Stimulated activated naive B cell treated with anti-CD40 and anti-IgM and Interleukin-4, amounts not matched to agents 10 μg/mL and 1 μg/mL and 100 μg/mL, for 72 hours (primary cell): ENCODE measurements at regions not wholly inside any gene's neighbourhood (a gene's known extent, or its start where the extent isn't known, plus 50 kb on each side); places are given as distances from the start of the nearest gene placed in this dataset.

Source experiments
- ATAC-seq, 2 donors: fragments of 150-1000 bp; cut with Tn5 transposase; replicated peaks; 2 replicates each; pipeline ENCODE4 v1.10.0; 2021; ENCODE audit warnings: moderate library complexity in 1 of 2
- DNase-seq: peaks from one replicate; pipeline ENCODE4 v3.0.0; 2021
- H3K27ac Mint-ChIP-seq: one replicate; pipeline ENCODE4 v1.8.0; 2022; ENCODE audit warnings: mild to moderate bottlenecking, mixed read lengths
- H3K27me3 Mint-ChIP-seq, 2 donors: one replicate each; pipeline ENCODE4 v1.8.0; 2022; ENCODE audit warnings: mixed read lengths in 2 of 2
- H3K36me3 Mint-ChIP-seq, 2 donors: one replicate each; pipeline ENCODE4 v1.8.0; 2022; ENCODE audit warnings: mixed read lengths in 2 of 2, mild to moderate bottlenecking in 1 of 2
- H3K4me1 Mint-ChIP-seq, 2 donors: one replicate each; pipeline ENCODE4 v1.8.0; 2022; ENCODE audit warnings: mixed read lengths in 2 of 2, mild to moderate bottlenecking in 1 of 2
- H3K4me3 Mint-ChIP-seq, 2 donors: one replicate each; pipeline ENCODE4 v1.8.0; 2022; ENCODE audit warnings: mild to moderate bottlenecking in 2 of 2, mixed read lengths in 2 of 2, moderate library complexity in 1 of 2
- H3K9me3 Mint-ChIP-seq, 2 donors: one replicate each; pipeline ENCODE4 v1.8.0; 2022; ENCODE audit warnings: mixed read lengths in 2 of 2, mild to moderate bottlenecking in 1 of 2

DNA sequence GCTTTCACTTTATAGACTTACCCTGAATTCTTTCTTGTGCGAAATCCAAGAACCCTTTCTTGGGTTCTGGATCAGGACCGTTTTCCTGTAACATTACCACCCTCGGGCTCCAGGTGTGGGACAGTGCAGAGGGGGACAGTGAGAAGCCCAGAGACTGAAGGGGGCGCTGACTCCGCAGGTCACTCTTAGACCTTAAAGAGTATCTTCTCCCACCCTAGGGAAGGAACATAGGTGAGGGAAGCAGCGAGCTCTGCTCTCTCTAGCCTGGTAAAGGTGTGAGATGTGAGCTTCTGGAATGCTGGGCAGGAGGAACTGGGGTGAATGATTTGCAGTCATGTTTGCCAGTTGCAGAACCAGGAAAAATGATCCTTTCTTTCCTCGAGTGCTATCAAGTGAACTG, 80.8 kb upstream of the ZNF507 start:
- H3K27me3 Mint-ChIP-seq = peaks cover 3 to 15% of the 10 kb centered on the region in 2 donors
- H3K36me3 Mint-ChIP-seq = no peaks in the 10 kb centered on the region
- H3K4me1 Mint-ChIP-seq = no peaks in the 10 kb centered on the region
- no peak overlapping the region for H3K27ac Mint-ChIP-seq
- DNase-seq = no peak
- H3K9me3 Mint-ChIP-seq = peaks cover 2 to 4% of the 10 kb centered on the region in 2 donors
- ATAC-seq = no peak
- no peak overlapping the region for H3K4me3 Mint-ChIP-seq

GRCh38 chr19:32265995-32266394, 79.4 kb upstream of the ZNF507 start:
- H3K27ac Mint-ChIP-seq = no peak overlapping the region
- no peak for DNase-seq
- peaks cover 0 to 21% of the 10 kb centered on the region in 2 donors for H3K27me3 Mint-ChIP-seq
- no peaks in the 10 kb centered on the region for H3K4me1 Mint-ChIP-seq
- no peak for ATAC-seq
- H3K9me3 Mint-ChIP-seq = peaks cover 0 to 2% of the 10 kb centered on the region in 2 donors
- H3K36me3 Mint-ChIP-seq = no peaks in the 10 kb centered on the region
- no peak overlapping the region for H3K4me3 Mint-ChIP-seq

DNA sequence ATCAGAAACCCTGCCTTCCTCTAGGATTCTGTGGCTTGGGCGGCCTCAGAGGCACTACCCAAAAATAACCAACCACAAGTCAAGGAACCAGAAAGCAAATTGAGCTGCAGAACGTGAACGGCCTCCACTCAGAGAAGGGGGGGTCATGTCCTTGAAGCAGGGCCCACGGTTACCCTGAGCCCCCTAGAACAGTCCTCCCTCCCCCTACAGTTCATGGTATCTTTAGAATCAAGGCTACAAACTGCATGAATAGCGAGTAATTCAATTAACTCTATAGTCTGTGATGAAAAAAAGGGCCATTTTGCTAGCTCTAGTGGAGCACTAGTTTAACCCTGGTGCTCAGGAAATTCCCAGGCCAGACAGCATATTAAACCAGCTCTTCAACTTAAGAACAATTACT, 79.0 kb upstream of the ZNF507 start:
- H3K9me3 Mint-ChIP-seq = peaks cover 0 to 2% of the 10 kb centered on the region in 2 donors
- no peaks in the 10 kb centered on the region for H3K4me1 Mint-ChIP-seq
- no peak overlapping the region for H3K27ac Mint-ChIP-seq
- H3K36me3 Mint-ChIP-seq = no peaks in the 10 kb centered on the region
- ATAC-seq (no peak), DNase-seq (no peak)
- H3K27me3 Mint-ChIP-seq = peaks cover 0 to 22% of the 10 kb centered on the region in 2 donors
- no peak overlapping the region for H3K4me3 Mint-ChIP-seq

- H3K9me3 Mint-ChIP-seq = peaks cover 0 to 2% of the 10 kb centered on the region in 2 donors
- no peaks in the 10 kb centered on the region for H3K36me3 Mint-ChIP-seq
- no peaks in the 10 kb centered on the region for H3K4me1 Mint-ChIP-seq
- DNase-seq = no peak
- H3K27ac Mint-ChIP-seq = no peak overlapping the region
- ATAC-seq = no peak
- no peak overlapping the region for H3K4me3 Mint-ChIP-seq
- H3K27me3 Mint-ChIP-seq = peaks cover 7 to 29% of the 10 kb centered on the region in 2 donors
These were observed 77.0 kb upstream of the ZNF507 start for GRCh38 chr19:32268381-32268780.

DNA sequence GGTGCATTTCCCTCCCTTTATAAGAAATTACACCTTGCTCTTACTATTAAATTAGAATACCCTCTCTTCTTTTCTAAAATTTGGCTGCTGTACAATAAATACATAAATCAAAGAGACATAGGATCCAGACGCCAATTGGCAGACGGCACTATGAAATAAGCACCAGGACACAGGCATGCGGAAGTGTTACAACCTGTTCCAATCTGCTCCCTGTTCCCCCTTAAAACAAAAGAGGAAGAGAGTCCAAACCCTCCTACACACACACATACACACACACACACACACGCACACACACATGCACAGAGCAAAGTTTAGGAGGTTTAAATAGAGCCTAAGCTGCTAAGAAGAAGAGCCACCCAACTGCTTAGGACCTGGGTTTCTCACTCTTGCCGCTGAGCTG, 75.6 kb upstream of the ZNF507 start:
- Mint-ChIP-seq H3K27ac (no peak overlapping the region), H3K4me3 (no peak overlapping the region), H3K36me3 (no peaks in the 10 kb centered on the region), H3K27me3 (peaks cover 13 to 31% of the 10 kb centered on the region in 2 donors), H3K4me1 (no peaks in the 10 kb centered on the region), H3K9me3 (peaks cover 2 to 10% of the 10 kb centered on the region in 2 donors)
- DNase-seq = no peak
- ATAC-seq = no peak

DNA sequence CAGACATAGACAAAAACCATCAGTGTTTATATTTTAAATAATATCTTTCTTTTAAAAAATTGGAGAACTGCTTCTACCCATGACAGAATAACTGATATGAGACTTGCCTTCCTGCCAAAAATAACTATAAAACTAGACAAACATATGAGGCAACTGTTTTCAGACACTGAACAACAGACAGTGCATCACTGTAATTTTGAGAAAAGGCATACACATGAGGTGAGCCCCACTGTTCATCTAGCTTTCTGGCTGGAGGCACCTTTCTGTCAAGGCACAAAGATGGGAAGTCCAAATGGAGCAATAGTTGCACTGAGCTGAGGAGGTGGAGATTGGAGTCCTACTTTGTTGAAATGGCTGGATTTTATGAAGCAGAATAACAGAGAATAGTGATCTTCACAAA, 71.9 kb upstream of the ZNF507 start:
- no peak overlapping the region for H3K4me3 Mint-ChIP-seq

GRCh38 chr19:32287086-32287485, 58.3 kb upstream of the ZNF507 start:
- no peaks in the 10 kb centered on the region for H3K36me3 Mint-ChIP-seq
- peaks cover 45 to 66% of the 10 kb centered on the region in 2 donors for H3K27me3 Mint-ChIP-seq
- DNase-seq = peak; percentile 11
- H3K27ac Mint-ChIP-seq = no peak overlapping the region
- peaks cover 9 to 15% of the 10 kb centered on the region in 2 donors for H3K4me1 Mint-ChIP-seq
- H3K4me3 Mint-ChIP-seq = no peak overlapping the region
- peaks cover 0 to 4% of the 10 kb centered on the region in 2 donors for H3K9me3 Mint-ChIP-seq
- ATAC-seq = peak; percentile 74 to 80

More for the DNA sequence above, 71.9 kb upstream of the ZNF507 start:
- Mint-ChIP-seq H3K9me3 (peaks cover 4 to 10% of the 10 kb centered on the region in 2 donors), H3K27me3 (peaks cover 13 to 29% of the 10 kb centered on the region in 2 donors), H3K4me1 (no peaks in the 10 kb centered on the region), H3K27ac (no peak overlapping the region), H3K36me3 (no peaks in the 10 kb centered on the region)
- no peak for ATAC-seq
- no peak for DNase-seq

GRCh38 chr19:32287811-32288227, 57.6 kb upstream of the ZNF507 start:
- no peak for ATAC-seq
- no peak overlapping the region for H3K4me3 Mint-ChIP-seq
- peaks cover 9 to 15% of the 10 kb centered on the region in 2 donors for H3K4me1 Mint-ChIP-seq
- H3K27me3 Mint-ChIP-seq = peaks cover 52 to 66% of the 10 kb centered on the region in 2 donors
- H3K27ac Mint-ChIP-seq = no peak overlapping the region
- H3K9me3 Mint-ChIP-seq = peaks cover 0 to 3% of the 10 kb centered on the region in 2 donors
- no peaks in the 10 kb centered on the region for H3K36me3 Mint-ChIP-seq
- no peak for DNase-seq

- Mint-ChIP-seq H3K27me3 (peaks cover 40 to 69% of the 10 kb centered on the region in 2 donors), H3K36me3 (no peaks in the 10 kb centered on the region), H3K9me3 (peaks cover 0 to 1% of the 10 kb centered on the region in 2 donors), H3K27ac (no peak overlapping the region), H3K4me1 (peaks cover 9 to 15% of the 10 kb centered on the region in 2 donors), H3K4me3 (no peak overlapping the region)
- DNase-seq (no peak), ATAC-seq (peak; percentile 80 to 87)
These were observed 55.7 kb upstream of the ZNF507 start for GRCh38 chr19:32289566-32290210.

- no peak for DNase-seq
- Mint-ChIP-seq H3K27me3 (peaks cover 32 to 64% of the 10 kb centered on the region in 2 donors), H3K4me1 (peaks cover 7 to 13% of the 10 kb centered on the region in 2 donors), H3K27ac (no peak overlapping the region), H3K36me3 (no peaks in the 10 kb centered on the region), H3K4me3 (no peak overlapping the region), H3K9me3 (peaks cover 0 to 3% of the 10 kb centered on the region in 2 donors)
- ATAC-seq = no peak
These were observed 53.5 kb upstream of the ZNF507 start for GRCh38 chr19:32291876-32292275.

- Mint-ChIP-seq H3K4me1 (no peaks in the 10 kb centered on the region), H3K27ac (no peak overlapping the region), H3K36me3 (no peaks in the 10 kb centered on the region), H3K4me3 (no peak overlapping the region), H3K27me3 (peaks cover 21 to 59% of the 10 kb centered on the region in 2 donors), H3K9me3 (peaks cover 4 to 6% of the 10 kb centered on the region in 2 donors)
- DNase-seq = no peak
- ATAC-seq = no peak
These were observed 50.5 kb upstream of the ZNF507 start for GRCh38 chr19:32294871-32295438.
